GM12878 (cell line): ENCODE measurements at regions not wholly inside any gene's neighbourhood (a gene's known extent, or its start where the extent isn't known, plus 50 kb on each side); places are given as distances from the start of the nearest gene placed in this dataset.
"Not testable (repeated sequence)": the region's sequence is repeated elsewhere in the genome, so short reads cannot be mapped to it uniquely, and the experiment has no call there.

Source experiments
- ATAC-seq: fragments of 200-7000 bp; cut with Tn5 transposase; 3 replicates; pipeline ENCODE4 v1.9.1; 2020; ENCODE audit warnings: mild to moderate bottlenecking, moderate library complexity
- BruUV-seq: library from RNA; stranded (reverse); fragments of 400-500 nt; replicated peaks from 2 replicates; lab custom pipeline; 2021; lab: Mats Ljungman, UMichigan
- CTCF ChIA-PET: fragments of 300-600 bp; sonication (Branson Sonifier 250); formaldehyde crosslinking; extraction: SDS; loops from one replicate; lab custom pipeline; 2021; ENCODE audit warnings: inconsistent platforms; lab: Yijun Ruan, JAX
- POLR2A ChIA-PET: fragments of 350-600 bp; formaldehyde crosslinking; extraction: SDS; loops from one replicate; lab custom pipeline; 2021; ENCODE audit warnings: inconsistent platforms; lab: Charles Lee
- RAD21 ChIA-PET: fragments of 300-600 bp; sonication (Branson Sonifier 250); formaldehyde crosslinking; loops from one replicate; lab custom pipeline; 2023; ENCODE audit warnings: antibody characterized with exemption; ENCODE audit not compliant: unreplicated experiment; lab: Charles Lee
- SMC1A ChIA-PET: fragments of 300-600 bp; sonication (Branson Sonifier 250); formaldehyde crosslinking; loops from one replicate; lab custom pipeline; 2023; ENCODE audit not compliant: unreplicated experiment, uncharacterized antibody; lab: Charles Lee
- DNase-seq: peaks from one replicate; pipeline ENCODE4 v3.0.0-alpha.2; 2011; ENCODE audit warnings: low read depth, low spot score
- FAIRE-seq: peaks from 3 replicates; lab custom pipeline; 2011; peaks lifted over from hg19 to GRCh38; lab: Jason Lieb, UNC
- H2AFZ ChIP-seq: 2 replicates; pipeline ENCODE4 v1.6.0; 2011; ENCODE audit warnings: low read depth, low read length, control low read depth; ENCODE audit not compliant: control insufficient read depth
- H3K27ac ChIP-seq: 2 replicates; pipeline ENCODE4 v1.5.1; 2011; ENCODE audit warnings: control low read depth; ENCODE audit not compliant: control insufficient read depth, insufficient read depth
- H3K27me3 ChIP-seq, 2 experiments: replicated peaks in 1 of 2; 2 replicates each; pipeline versions ENCODE4 v1.6.0 to v1.6.1; 2011; ENCODE audit warnings: low read length in 1 of 2; ENCODE audit not compliant: control insufficient read depth in 2 of 2, insufficient read depth in 2 of 2
- H3K36me3 ChIP-seq, 2 experiments: 2 replicates each; pipeline ENCODE4 v1.5.1; 2011; ENCODE audit warnings: low read length in 1 of 2; ENCODE audit not compliant: control insufficient read depth in 2 of 2, insufficient read depth in 2 of 2
- H3K4me1 ChIP-seq: 2 replicates; pipeline ENCODE4 v1.6.1; 2011; ENCODE audit warnings: mild to moderate bottlenecking, low read length, moderate library complexity, mixed read lengths; ENCODE audit not compliant: control insufficient read depth, insufficient read depth
- H3K4me2 ChIP-seq: 2 replicates; pipeline ENCODE4 v1.6.0; 2011; ENCODE audit warnings: control low read depth; ENCODE audit not compliant: control insufficient read depth, insufficient read depth
- H3K4me3 ChIP-seq: fragments of 200-600 bp; sonication (generic); 2 replicates; pipeline ENCODE4 v1.5.1; 2016
- H3K79me2 ChIP-seq: 2 replicates; pipeline ENCODE4 v1.6.0; 2011; ENCODE audit warnings: low read length; ENCODE audit not compliant: control insufficient read depth, insufficient read depth
- H3K9ac ChIP-seq: 2 replicates; pipeline ENCODE4 v1.8.0; 2011; ENCODE audit warnings: low read length, control low read depth, mixed read lengths; ENCODE audit not compliant: control insufficient read depth, insufficient read depth
- H3K9me3 ChIP-seq: replicated peaks from 3 replicates; pipeline ENCODE4 v1.5.1; 2011; ENCODE audit warnings: mild to moderate bottlenecking, low read length; ENCODE audit not compliant: control insufficient read depth, insufficient read depth
- H4K20me1 ChIP-seq: 2 replicates; pipeline ENCODE4 v1.6.0; 2011; ENCODE audit not compliant: control insufficient read depth, insufficient read depth
- WGBS: methylation state at CpG from one replicate; pipeline ENCODE4 v1.1.6; 2016; ENCODE audit warnings: low lambda C conversion rate; ENCODE audit not compliant: insufficient replicate concordance, insufficient coverage; ENCODE audit errors: missing lambda C conversion rate; 5-methylcytosine and 5-hydroxymethylcytosine counted together
- in situ Hi-C: fragments of 300-500 bp; cut with MboI; formaldehyde crosslinking; loops from 9 replicates; pipeline ENCODE4 v1.14.3; 2018; ENCODE audit warnings: mixed read lengths
- intact Hi-C: fragments of 100-400 bp; cut with micrococcal nuclease; formaldehyde crosslinking; loops from one replicate; pipeline ENCODE4 v1.14.2; 2022; ENCODE audit not compliant: unreplicated experiment
- TF ChIP-seq, protein P1 (sequence below): fragments of 450-650 bp; IDR thresholded peaks from 2 replicates; pipeline ENCODE4 v1.6.1; 2016; ENCODE audit warnings: mild to moderate bottlenecking, moderate library complexity, borderline replicate concordance

DNA sequence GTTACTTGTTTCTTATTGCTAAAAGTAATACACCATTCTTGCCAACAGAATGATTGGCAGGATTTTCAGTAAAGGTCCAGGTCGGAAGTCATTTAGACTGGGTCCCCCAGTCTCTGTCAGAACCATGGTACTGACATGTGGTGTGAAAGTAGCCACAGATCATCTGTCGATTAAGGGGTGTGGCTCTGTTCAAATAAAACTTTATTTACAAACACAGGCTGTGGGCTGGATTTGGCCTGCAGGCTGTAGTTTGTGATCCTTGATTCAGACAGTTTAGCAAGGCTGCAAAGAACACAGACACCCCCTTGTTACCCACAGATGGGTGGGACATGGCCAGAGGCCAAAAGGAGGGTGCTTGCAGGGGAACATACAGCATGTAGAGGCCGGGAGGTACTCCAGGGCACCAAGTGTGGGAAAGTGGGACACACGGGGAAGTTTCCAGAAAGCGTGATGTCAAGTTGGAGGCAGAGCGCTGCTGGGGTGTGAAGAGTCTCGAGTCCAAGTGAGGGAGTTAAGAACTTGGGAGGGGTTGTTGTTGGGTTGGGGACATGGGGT is 104.1 kb upstream of the CCZ1B start:
- H3K36me3 ChIP-seq, SMC1A ChIA-PET, H3K9me3 ChIP-seq, in situ Hi-C loops, H3K27ac ChIP-seq, H3K4me2 ChIP-seq, H2AFZ ChIP-seq, H3K9ac ChIP-seq, DNase-seq, H3K79me2 ChIP-seq, BruUV-seq, FAIRE-seq, H3K27me3 ChIP-seq, H4K20me1 ChIP-seq, ATAC-seq, POLR2A ChIA-PET, H3K4me3 ChIP-seq: not testable (repeated sequence)
- ChIA-PET RAD21 (interaction anchor here (1.6 kb wide), 1 partner anchor 414 kb away, joined by 4 read pairs; no protein-coding TSS in a partner anchor), CTCF (interaction anchor here (0.6 to 1.8 kb wide), 7 partner anchors 72 to 415 kb away, joined by 3 to 6 read pairs (median 3); partner anchors contain the start of gene INTS15)
- H3K4me1 ChIP-seq, result peaks cover 13% of the 10 kb centered on the region
- 66% methylated on average over 7 of the region's 7 CpGs for whole genome bisulfite sequencing
- TF ChIP-seq, protein P1, sequence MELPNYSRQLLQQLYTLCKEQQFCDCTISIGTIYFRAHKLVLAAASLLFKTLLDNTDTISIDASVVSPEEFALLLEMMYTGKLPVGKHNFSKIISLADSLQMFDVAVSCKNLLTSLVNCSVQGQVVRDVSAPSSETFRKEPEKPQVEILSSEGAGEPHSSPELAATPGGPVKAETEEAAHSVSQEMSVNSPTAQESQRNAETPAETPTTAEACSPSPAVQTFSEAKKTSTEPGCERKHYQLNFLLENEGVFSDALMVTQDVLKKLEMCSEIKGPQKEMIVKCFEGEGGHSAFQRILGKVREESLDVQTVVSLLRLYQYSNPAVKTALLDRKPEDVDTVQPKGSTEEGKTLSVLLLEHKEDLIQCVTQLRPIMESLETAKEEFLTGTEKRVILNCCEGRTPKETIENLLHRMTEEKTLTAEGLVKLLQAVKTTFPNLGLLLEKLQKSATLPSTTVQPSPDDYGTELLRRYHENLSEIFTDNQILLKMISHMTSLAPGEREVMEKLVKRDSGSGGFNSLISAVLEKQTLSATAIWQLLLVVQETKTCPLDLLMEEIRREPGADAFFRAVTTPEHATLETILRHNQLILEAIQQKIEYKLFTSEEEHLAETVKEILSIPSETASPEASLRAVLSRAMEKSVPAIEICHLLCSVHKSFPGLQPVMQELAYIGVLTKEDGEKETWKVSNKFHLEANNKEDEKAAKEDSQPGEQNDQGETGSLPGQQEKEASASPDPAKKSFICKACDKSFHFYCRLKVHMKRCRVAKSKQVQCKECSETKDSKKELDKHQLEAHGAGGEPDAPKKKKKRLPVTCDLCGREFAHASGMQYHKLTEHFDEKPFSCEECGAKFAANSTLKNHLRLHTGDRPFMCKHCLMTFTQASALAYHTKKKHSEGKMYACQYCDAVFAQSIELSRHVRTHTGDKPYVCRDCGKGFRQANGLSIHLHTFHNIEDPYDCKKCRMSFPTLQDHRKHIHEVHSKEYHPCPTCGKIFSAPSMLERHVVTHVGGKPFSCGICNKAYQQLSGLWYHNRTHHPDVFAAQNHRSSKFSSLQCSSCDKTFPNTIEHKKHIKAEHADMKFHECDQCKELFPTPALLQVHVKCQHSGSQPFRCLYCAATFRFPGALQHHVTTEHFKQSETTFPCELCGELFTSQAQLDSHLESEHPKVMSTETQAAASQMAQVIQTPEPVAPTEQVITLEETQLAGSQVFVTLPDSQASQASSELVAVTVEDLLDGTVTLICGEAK, result peak; percentile 88
- intact Hi-C loops, result loop anchor here (2.0 kb wide), 1 partner anchor 413 kb away; no protein-coding TSS in a partner anchor
